ENCODE measurements at regions not wholly inside any gene's neighbourhood (a gene's known extent, or its start where the extent isn't known, plus 50 kb on each side); places are given as distances from the start of the nearest gene placed in this dataset.
"Not testable (repeated sequence)": the region's sequence is repeated elsewhere in the genome, so short reads cannot be mapped to it uniquely, and the experiment has no call there.

DNA sequence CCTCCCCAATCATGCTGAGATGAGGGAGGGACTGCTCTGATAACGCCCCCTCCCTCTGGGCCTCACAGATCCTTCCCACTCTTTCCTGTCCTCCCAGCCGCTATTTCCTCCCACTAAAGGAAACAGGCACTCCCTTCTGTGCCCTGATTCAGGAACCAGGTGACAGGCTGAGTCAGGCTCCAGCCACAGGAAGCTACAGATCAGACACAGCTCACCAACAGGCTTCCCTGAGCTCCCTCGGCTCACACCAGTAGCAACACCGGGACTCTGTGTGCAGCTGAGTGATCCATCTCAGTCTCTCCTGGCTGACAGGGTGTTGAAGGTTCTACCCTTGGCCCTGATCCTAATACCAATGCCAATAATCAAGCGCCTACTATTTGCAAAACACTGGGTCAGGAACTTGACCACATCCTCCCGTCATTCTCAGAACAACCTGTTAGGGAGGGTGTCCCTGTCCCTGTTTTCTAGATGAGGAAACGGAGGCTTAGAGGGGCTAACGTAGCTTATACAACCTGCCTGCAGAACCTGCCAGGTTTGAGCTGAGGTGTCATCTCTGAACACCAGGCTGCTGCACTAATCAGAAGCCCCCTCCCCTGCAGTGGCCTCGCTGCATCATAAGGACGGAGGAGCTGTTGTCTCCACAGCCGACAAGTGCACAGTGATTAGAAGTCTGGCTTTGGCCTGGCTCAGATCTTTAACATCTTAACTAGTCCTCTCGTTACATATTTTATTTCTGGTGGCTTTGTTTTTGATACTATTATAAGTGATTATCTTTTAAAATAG lies 126.3 kb downstream of the LRRC37A3 start:
- H3K9me3 ChIP-seq; H3K27me3 ChIP-seq; H3K4me1 ChIP-seq; H3K4me3 ChIP-seq; H3K27ac ChIP-seq; DNase-seq (ENCODE audit: low spot score in 2 of 2): not testable (repeated sequence)
- 69% methylated on average over 12 of the region's 12 CpGs for WGBS, 2 donors
- peaks cover 0 to 86% (median 0%) of the 10 kb centered on the region in 3 donors for H3K36me3 ChIP-seq
- TF ChIP-seq EP300 (IDR thresholded peaks at IDR 0.05): peak in 1 of 2 donors; percentile 25

DNA sequence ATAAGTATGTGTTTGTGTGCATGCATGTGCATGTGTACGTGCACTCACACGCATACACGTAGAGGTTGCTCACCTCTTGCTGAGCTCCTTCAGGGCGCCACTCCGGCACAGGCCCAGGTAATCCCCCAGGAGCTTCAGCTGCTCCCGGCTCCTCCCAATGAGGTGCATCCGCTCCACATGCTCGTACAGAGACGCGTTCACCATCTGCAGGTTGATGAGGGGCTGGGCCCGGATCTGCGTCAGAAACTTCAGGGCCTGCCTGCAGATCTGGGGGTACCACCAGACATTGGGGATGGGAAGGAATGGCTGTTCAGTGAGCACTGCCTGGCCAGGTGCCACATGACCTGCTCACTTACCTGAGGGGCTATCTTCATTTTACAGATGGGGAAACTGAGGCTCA lies 127.0 kb downstream of the LRRC37A3 start:
- H3K9me3 ChIP-seq; H3K27me3 ChIP-seq; H3K4me1 ChIP-seq; H3K4me3 ChIP-seq; H3K27ac ChIP-seq; DNase-seq (ENCODE audit: low spot score in 2 of 2): not testable (repeated sequence)
- peaks cover 0 to 89% (median 0%) of the 10 kb centered on the region in 3 donors for H3K36me3 ChIP-seq
- 89 to 96% methylated on average over 12 of the region's 12 CpGs for WGBS, 2 donors

DNA sequence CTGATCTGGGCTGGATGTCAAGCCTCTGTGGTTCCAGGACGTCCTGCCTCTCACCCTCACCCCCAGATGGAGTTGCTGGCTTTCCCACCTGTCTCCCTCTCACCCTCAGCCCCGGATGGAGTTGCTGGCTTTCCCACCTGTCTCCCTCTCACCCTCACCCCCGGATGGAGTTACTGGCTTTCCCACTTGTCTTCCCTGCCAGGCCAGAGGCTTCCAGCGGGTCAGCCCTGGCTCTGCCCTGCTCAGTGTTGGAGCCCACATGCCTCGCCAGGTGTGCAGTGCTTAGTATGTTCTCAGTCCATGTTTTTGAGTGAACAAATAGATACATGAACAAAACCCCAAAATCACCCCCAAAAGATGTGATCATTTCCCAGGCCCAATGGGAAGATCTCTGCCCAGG lies 127.6 kb downstream of the LRRC37A3 start:
- WGBS, 2 donors: 77 to 83% methylated on average over 4 to 5 of the region's 5 CpGs
- H3K4me3 ChIP-seq; H3K9me3 ChIP-seq; DNase-seq (ENCODE audit: low spot score in 2 of 2); H3K27ac ChIP-seq; H3K4me1 ChIP-seq: not testable (repeated sequence)
- Histone ChIP-seq H3K27me3 (peaks cover 0 to 11% of the 10 kb centered on the region in 2 donors), H3K36me3 (peaks cover 0 to 91% (median 0%) of the 10 kb centered on the region in 3 donors)

DNA sequence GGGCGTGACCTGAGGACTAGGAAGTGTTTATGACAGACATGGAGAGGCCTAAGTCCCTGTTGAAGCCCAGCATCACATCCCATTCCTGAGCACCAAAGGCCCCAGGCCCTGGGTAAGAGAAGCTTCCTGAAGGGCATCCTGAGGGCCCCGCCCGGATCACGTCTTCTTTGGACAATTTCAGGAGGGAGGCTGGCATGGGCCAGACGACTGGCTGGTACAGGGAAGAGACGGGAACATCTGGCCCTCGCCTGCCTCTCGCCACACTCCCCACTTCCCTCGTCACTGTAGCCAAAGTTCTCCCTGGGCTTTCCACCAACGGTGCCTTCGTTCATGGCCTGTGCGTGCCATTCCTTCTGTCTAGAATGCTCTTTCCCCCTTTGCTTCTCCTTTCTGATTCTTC lies 128.1 kb downstream of the LRRC37A3 start:
- H3K4me1 ChIP-seq; DNase-seq (ENCODE audit: low spot score in 2 of 2); H3K9me3 ChIP-seq; H3K4me3 ChIP-seq; H3K27ac ChIP-seq: not testable (repeated sequence)
- H3K36me3 ChIP-seq: peaks cover 0 to 91% (median 0%) of the 10 kb centered on the region in 3 donors
- WGBS, 2 donors: 88 to 95% methylated on average over 12 of the region's 12 CpGs
- H3K27me3 ChIP-seq: peaks cover 0 to 15% of the 10 kb centered on the region in 2 donors

DNA sequence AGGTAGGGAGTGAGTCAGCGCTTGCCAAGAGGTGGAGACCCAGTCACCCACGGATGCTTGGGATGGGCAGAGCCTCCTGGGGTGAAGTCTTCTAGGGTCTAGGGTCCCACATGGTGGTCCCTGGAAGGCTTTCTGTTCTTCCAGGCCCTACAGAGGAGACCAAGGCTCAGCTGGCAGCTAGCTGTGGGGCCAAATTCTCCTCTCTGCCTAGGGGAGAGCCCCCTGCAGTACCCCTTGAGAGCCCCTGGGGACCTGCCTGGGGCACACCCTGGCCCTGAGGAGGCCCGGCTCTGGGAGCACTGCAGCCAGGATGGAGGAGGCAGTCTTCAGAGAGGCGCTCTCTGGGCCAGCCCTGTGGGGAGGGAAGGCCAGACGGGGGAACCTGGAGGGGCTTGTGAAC lies 128.6 kb upstream of the SMURF2 start:
- Histone ChIP-seq H3K27me3 (peaks cover 0 to 20% of the 10 kb centered on the region in 2 donors), H3K36me3 (peaks cover 0 to 91% (median 0%) of the 10 kb centered on the region in 3 donors)
- 64 to 75% methylated on average over 2 to 3 of the region's 5 CpGs for WGBS, 2 donors
- not testable (repeated sequence) for H3K9me3 ChIP-seq; H3K4me3 ChIP-seq; H3K27ac ChIP-seq; H3K4me1 ChIP-seq; DNase-seq (ENCODE audit: low spot score in 2 of 2)

DNA sequence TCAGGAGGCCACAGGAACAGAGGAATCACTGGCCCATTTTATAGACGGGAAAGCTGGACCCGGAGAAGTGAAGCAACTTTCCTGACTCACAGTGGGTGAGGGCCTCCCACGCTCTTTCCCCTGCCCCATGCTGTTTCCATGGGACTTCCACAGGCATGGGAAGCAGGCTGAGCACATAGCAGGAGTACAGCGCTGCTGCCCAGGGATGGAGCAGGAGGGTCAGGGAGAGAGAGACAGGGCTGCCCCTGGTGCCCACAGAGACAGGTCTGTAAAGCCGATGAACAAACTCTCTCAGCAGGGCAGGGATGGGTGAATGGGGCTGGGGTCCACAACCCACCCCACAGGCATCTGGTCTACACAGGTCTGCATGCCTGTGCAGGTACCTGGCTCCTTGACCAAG lies 128.1 kb upstream of the SMURF2 start:
- peaks cover under 1 to 93% (median 1%) of the 10 kb centered on the region in 3 donors for H3K36me3 ChIP-seq
- H3K27ac ChIP-seq; DNase-seq (ENCODE audit: low spot score in 2 of 2); H3K9me3 ChIP-seq; H3K4me1 ChIP-seq; H3K4me3 ChIP-seq: not testable (repeated sequence)
- peaks cover 0 to 25% of the 10 kb centered on the region in 2 donors for H3K27me3 ChIP-seq
- 80 to 100% methylated on average over 1 to 4 of the region's 5 CpGs for WGBS, 2 donors

DNA sequence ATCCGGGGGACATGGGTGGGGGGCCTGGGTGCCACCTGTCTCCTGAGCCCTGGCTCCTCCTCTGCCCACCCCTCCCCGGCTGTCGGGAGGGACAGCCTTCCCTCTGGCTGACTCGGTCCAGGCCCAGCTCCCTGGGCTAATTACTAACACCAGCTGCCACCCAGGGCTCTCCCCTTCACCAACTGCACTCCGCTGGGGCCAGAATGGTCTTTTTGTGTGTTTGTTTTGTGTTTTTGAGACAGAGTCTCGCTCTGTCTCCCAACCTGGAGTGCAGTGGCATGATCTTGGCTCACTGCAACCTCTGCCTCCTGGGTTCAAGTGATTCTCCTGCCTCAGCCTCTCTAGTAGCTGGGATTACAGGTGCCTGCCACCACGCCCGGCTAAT lies 126.9 kb upstream of the SMURF2 start:
- Histone ChIP-seq H3K27me3 (peaks cover 0 to 34% of the 10 kb centered on the region in 2 donors), H3K36me3 (peaks cover 2 to 93% (median 5%) of the 10 kb centered on the region in 3 donors)
- H3K4me1 ChIP-seq; DNase-seq (ENCODE audit: low spot score in 2 of 2); H3K4me3 ChIP-seq; H3K27ac ChIP-seq; H3K9me3 ChIP-seq: not testable (repeated sequence)
- 77 to 86% methylated on average over 7 to 8 of the region's 8 CpGs for WGBS, 2 donors

DNA sequence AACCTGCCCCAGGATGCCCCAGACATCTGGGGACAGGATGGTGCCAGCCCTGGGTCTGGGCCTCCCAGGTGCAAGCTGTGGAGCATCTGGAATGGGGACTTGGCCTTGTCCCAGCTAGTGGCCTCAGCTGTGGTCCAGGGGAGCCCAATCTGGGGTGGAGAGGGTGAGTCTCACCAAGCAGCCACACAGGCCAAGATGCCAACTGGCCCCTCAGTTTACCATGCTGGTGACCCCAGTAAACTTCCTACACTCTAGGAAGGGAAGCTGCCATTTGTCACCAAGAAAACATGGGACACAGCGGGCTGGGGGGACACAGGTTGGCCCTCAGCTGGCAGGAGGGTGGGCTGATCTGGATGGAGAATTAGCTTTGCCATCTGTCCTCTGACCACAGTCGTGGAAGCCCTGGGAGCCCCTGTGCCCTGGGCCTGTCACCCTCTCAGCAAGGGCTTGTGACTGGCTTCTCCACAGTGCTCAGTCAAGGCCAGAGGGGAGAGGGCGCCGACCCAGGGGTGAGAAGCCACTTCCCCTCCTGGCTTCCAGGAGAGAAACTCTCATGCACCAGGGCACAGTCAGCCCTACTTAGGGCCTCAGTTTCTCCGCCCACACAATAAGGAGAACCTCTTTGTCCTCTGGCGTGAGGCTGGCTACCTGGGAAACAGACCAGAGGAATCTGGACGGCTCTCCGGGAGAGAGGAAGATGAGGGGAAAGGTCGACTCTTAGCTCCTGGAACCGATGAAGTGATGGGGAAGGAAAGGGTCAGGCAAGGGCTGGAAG lies 126.4 kb upstream of the SMURF2 start:
- Histone ChIP-seq H3K4me1 (no peaks in the 10 kb centered on the region), H3K4me3 (no peak overlapping the region), H3K36me3 (peaks cover 2 to 95% (median 6%) of the 10 kb centered on the region in 3 donors), H3K27me3 (peaks cover 0 to 39% of the 10 kb centered on the region in 2 donors), H3K27ac (no peak overlapping the region), H3K9me3 (no peaks in the 10 kb centered on the region)
- 60 to 68% methylated on average over 6 to 10 of the region's 10 CpGs for WGBS, 2 donors
- DNase-seq (ENCODE audit: low spot score in 2 of 2): no peak
- TF ChIP-seq, protein P1, sequence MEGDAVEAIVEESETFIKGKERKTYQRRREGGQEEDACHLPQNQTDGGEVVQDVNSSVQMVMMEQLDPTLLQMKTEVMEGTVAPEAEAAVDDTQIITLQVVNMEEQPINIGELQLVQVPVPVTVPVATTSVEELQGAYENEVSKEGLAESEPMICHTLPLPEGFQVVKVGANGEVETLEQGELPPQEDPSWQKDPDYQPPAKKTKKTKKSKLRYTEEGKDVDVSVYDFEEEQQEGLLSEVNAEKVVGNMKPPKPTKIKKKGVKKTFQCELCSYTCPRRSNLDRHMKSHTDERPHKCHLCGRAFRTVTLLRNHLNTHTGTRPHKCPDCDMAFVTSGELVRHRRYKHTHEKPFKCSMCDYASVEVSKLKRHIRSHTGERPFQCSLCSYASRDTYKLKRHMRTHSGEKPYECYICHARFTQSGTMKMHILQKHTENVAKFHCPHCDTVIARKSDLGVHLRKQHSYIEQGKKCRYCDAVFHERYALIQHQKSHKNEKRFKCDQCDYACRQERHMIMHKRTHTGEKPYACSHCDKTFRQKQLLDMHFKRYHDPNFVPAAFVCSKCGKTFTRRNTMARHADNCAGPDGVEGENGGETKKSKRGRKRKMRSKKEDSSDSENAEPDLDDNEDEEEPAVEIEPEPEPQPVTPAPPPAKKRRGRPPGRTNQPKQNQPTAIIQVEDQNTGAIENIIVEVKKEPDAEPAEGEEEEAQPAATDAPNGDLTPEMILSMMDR (IDR thresholded peaks at IDR 0.05): no peak
- TF ChIP-seq POLR2A (IDR thresholded peaks at IDR 0.05): no peak
